Glutamatergic neuron (in vitro differentiated cells): ENCODE measurements at regions not wholly inside any gene's neighbourhood (a gene's known extent, or its start where the extent isn't known, plus 50 kb on each side); places are given as distances from the start of the nearest gene placed in this dataset.

Experiments used
- DNase-seq: peaks from one replicate; pipeline ENCODE4 v3.0.0; 2022
- H3K27ac Mint-ChIP-seq: one replicate; pipeline ENCODE4 v1.8.0; 2020; ENCODE audit warnings: mild to moderate bottlenecking, mixed read lengths, inconsistent platforms; ENCODE audit not compliant: unreplicated experiment
- H3K27me3 Mint-ChIP-seq: one replicate; pipeline ENCODE4 v1.8.0; 2020; ENCODE audit warnings: mild to moderate bottlenecking, moderate library complexity, mixed read lengths, inconsistent platforms; ENCODE audit not compliant: unreplicated experiment
- H3K36me3 Mint-ChIP-seq: one replicate; pipeline ENCODE4 v1.8.0; 2020; ENCODE audit warnings: mild to moderate bottlenecking, mixed read lengths, inconsistent platforms; ENCODE audit not compliant: unreplicated experiment
- H3K4me1 Mint-ChIP-seq: one replicate; pipeline ENCODE4 v1.8.0; 2020; ENCODE audit warnings: mild to moderate bottlenecking, low read depth, mixed read lengths, inconsistent platforms; ENCODE audit not compliant: unreplicated experiment
- H3K4me3 Mint-ChIP-seq: one replicate; pipeline ENCODE4 v1.8.0; 2020; ENCODE audit warnings: mild to moderate bottlenecking, mixed read lengths, inconsistent platforms; ENCODE audit not compliant: unreplicated experiment
- H3K9me3 Mint-ChIP-seq: one replicate; pipeline ENCODE4 v1.8.0; 2020; ENCODE audit warnings: mild to moderate bottlenecking, moderate library complexity, mixed read lengths, inconsistent platforms; ENCODE audit not compliant: unreplicated experiment
- TF ChIP-seq, protein P1 (sequence below): fragments of 200-600 bp; sonication (generic); IDR thresholded peaks from one replicate; pipeline ENCODE4 v1.5.0; 2021; ENCODE audit not compliant: partially characterized antibody, unreplicated experiment

DNA sequence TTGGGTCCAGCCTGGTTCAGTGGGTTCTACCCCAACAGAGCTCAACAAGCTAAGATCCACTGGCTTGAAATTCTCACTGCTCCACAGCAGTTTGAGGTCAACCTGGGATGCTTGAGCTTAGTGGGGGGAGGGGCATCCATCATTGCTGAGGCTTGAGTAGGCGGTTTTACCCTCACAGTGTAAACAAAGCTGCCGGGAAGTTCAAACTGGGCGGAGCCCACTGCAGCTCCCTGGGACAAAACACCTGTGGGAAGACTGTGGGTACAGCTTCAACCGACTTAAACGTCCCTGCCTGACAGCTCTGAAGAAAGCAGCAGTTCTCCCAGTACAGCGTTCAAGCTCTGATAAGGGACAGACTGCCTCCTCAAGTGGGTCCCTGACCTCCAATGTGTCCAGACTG is 1161.9 kb downstream of the UQCRFS1 start:
- Mint-ChIP-seq H3K27me3 (no peaks in the 10 kb centered on the region), H3K4me1 (no peaks in the 10 kb centered on the region), H3K36me3 (no peaks in the 10 kb centered on the region), H3K9me3 (peaks cover 5% of the 10 kb centered on the region), H3K4me3 (no peak overlapping the region), H3K27ac (no peak overlapping the region)
- TF ChIP-seq, protein P1, sequence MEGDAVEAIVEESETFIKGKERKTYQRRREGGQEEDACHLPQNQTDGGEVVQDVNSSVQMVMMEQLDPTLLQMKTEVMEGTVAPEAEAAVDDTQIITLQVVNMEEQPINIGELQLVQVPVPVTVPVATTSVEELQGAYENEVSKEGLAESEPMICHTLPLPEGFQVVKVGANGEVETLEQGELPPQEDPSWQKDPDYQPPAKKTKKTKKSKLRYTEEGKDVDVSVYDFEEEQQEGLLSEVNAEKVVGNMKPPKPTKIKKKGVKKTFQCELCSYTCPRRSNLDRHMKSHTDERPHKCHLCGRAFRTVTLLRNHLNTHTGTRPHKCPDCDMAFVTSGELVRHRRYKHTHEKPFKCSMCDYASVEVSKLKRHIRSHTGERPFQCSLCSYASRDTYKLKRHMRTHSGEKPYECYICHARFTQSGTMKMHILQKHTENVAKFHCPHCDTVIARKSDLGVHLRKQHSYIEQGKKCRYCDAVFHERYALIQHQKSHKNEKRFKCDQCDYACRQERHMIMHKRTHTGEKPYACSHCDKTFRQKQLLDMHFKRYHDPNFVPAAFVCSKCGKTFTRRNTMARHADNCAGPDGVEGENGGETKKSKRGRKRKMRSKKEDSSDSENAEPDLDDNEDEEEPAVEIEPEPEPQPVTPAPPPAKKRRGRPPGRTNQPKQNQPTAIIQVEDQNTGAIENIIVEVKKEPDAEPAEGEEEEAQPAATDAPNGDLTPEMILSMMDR, result no peak
- no peak for DNase-seq

DNA sequence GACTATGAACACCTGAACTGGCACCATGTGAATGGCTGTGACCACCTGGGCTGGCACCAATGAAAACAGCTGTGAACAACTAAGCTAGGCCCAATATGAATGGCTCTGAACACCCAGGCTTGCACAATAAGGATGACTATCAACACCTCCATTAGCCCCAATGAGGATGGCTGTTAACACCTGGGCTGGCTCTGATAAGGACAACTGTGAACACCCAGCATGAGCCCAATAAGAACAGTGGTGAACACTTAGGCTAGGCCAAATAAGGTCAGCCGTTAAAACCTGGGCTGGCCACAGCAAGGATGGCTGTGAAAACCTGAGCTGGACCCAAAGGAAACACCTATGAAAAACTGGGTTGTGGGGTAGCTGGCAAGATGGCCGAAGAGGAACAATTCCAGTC is 1163.1 kb downstream of the UQCRFS1 start:
- Mint-ChIP-seq H3K9me3 (peaks cover 5% of the 10 kb centered on the region), H3K27me3 (no peaks in the 10 kb centered on the region), H3K27ac (no peak overlapping the region), H3K4me3 (no peak overlapping the region), H3K4me1 (no peaks in the 10 kb centered on the region), H3K36me3 (no peaks in the 10 kb centered on the region)
- TF ChIP-seq, protein P1, result no peak
- DNase-seq, result no peak

- no peak overlapping the region for H3K4me3 Mint-ChIP-seq
- peaks cover 3% of the 10 kb centered on the region for H3K27me3 Mint-ChIP-seq
- no peak overlapping the region for H3K27ac Mint-ChIP-seq
- TF ChIP-seq, protein P1, result no peak
- H3K9me3 Mint-ChIP-seq, result peaks cover 3% of the 10 kb centered on the region
- DNase-seq, result no peak
- no peaks in the 10 kb centered on the region for H3K36me3 Mint-ChIP-seq
- no peaks in the 10 kb centered on the region for H3K4me1 Mint-ChIP-seq
Observed at GRCh38 chr19:28046932-28047331, 1166.0 kb downstream of the UQCRFS1 start.

GRCh38 chr19:28045621-28046020 is 1167.3 kb downstream of the UQCRFS1 start:
- H3K4me3 Mint-ChIP-seq, result no peak overlapping the region
- TF ChIP-seq, protein P1, result no peak
- no peak overlapping the region for H3K27ac Mint-ChIP-seq
- peaks cover 2% of the 10 kb centered on the region for H3K9me3 Mint-ChIP-seq
- H3K27me3 Mint-ChIP-seq, result peaks cover 3% of the 10 kb centered on the region
- no peaks in the 10 kb centered on the region for H3K4me1 Mint-ChIP-seq
- DNase-seq, result no peak
- H3K36me3 Mint-ChIP-seq, result no peaks in the 10 kb centered on the region

DNA sequence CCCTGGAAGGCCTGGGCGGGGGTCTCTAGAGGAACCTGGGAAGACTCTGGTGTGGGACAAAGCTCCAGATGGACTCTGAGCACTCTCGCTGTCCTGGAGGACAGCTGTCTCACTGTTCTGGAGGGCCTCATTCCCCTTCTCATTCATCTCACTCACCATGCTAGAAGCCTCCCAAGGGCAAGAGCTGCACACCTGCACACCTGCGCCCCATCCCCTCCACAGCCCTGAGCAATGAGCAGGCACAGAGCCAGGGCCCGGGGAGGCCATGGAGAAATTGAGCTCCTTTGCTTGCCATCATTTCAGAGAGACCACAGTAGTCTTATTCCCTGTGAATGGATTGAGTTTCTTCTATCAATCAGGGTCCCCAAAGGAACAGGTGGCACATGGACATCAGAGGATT is 1168.5 kb downstream of the UQCRFS1 start:
- Mint-ChIP-seq H3K4me1 (no peaks in the 10 kb centered on the region), H3K4me3 (no peak overlapping the region), H3K9me3 (peaks cover 2% of the 10 kb centered on the region), H3K36me3 (no peaks in the 10 kb centered on the region), H3K27me3 (peaks cover 3% of the 10 kb centered on the region), H3K27ac (no peak overlapping the region)
- TF ChIP-seq, protein P1, result no peak
- no peak for DNase-seq
